SK-N-SH treated with all-trans-retinoic acid at 6 μM for 48 hours (cell line): ENCODE measurements at regions not wholly inside any gene's neighbourhood (a gene's known extent, or its start where the extent isn't known, plus 50 kb on each side); places are given as distances from the start of the nearest gene placed in this dataset.

Experiments used
- ARNTL ChIP-seq: fragments of 450-650 bp; formaldehyde crosslinking; IDR thresholded peaks from 2 replicates; pipeline ENCODE4 v1.5.0; 2020; ENCODE audit warnings: low read depth, mild to moderate bottlenecking, moderate library complexity, borderline replicate concordance
- BACH2 ChIP-seq: fragments of 250-450 bp; sonication (Bioruptor Pico); IDR thresholded peaks from 2 replicates; pipeline ENCODE4 v1.9.0; 2021; ENCODE audit warnings: mild to moderate bottlenecking, borderline replicate concordance
- CSDC2 ChIP-seq: fragments of 250-450 bp; sonication (Bioruptor Pico); IDR thresholded peaks from 2 replicates; pipeline ENCODE4 v1.5.0; 2020; ENCODE audit warnings: mild to moderate bottlenecking, moderate library complexity
- ESRRG ChIP-seq: fragments of 250-450 bp; sonication (Bioruptor Pico); IDR thresholded peaks from 2 replicates; pipeline ENCODE4 v1.6.1; 2021; ENCODE audit warnings: mild to moderate bottlenecking
- OSR1 ChIP-seq: fragments of 250-450 bp; sonication (Bioruptor Pico); IDR thresholded peaks from 2 replicates; pipeline ENCODE4 v1.8.0; 2022; ENCODE audit warnings: moderate library complexity, mild to moderate bottlenecking, inconsistent platforms
- TOX ChIP-seq: fragments of 250-450 bp; sonication (Bioruptor Pico); IDR thresholded peaks from 2 replicates; pipeline ENCODE4 v1.8.0; 2021; ENCODE audit warnings: mild to moderate bottlenecking, moderate library complexity, borderline replicate concordance
- ZFP30 ChIP-seq: fragments of 450-650 bp; formaldehyde crosslinking; IDR thresholded peaks from 2 replicates; pipeline ENCODE4 v1.5.0; 2022; ENCODE audit warnings: mild to moderate bottlenecking, moderate library complexity
- ZNF565 ChIP-seq: fragments of 450-650 bp; formaldehyde crosslinking; conservative IDR thresholded peaks from 2 replicates; pipeline ENCODE4 v1.5.0; 2020; ENCODE audit warnings: low read depth, mild to moderate bottlenecking, moderate library complexity
- TF ChIP-seq, protein P1 (sequence below): fragments of 250-450 bp; sonication (Bioruptor Pico); IDR thresholded peaks from 2 replicates; pipeline ENCODE4 v1.5.1; 2020; ENCODE audit warnings: low read depth, mild to moderate bottlenecking, moderate library complexity
- TF ChIP-seq, protein P2 (sequence below): fragments of 250-450 bp; sonication (Bioruptor Pico); IDR thresholded peaks from 2 replicates; pipeline ENCODE4 v1.8.0; 2020; ENCODE audit warnings: mild to moderate bottlenecking, moderate library complexity, borderline replicate concordance

DNA sequence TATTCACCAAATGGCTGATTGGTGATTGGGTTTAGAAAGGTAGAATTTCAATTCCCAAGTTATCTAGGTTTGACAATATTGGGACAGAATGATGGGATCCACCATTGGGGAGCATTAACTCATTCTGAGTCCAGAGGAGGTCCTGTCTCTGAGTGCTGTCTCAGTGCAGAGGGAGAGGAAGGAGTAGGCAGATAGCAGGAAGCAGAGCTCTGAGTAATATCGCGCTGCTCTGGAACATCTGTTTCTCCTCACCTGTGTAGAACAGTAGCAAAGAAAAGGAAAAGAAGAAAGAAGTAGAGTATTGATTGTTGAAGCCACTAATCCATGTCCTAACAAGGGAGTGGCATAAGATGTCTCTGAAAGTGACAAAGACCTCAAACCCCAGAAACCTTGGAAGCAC lies 1657.8 kb downstream of the MRPL39 start:
- no peak for TF ChIP-seq ESRRG (CRISPR knock-in tag)
- no peak for TF ChIP-seq TOX (CRISPR knock-in tag)
- TF ChIP-seq, protein P1, sequence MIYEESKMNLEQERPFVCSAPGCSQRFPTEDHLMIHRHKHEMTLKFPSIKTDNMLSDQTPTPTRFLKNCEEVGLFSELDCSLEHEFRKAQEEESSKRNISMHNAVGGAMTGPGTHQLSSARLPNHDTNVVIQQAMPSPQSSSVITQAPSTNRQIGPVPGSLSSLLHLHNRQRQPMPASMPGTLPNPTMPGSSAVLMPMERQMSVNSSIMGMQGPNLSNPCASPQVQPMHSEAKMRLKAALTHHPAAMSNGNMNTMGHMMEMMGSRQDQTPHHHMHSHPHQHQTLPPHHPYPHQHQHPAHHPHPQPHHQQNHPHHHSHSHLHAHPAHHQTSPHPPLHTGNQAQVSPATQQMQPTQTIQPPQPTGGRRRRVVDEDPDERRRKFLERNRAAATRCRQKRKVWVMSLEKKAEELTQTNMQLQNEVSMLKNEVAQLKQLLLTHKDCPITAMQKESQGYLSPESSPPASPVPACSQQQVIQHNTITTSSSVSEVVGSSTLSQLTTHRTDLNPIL (CRISPR knock-in tag): no peak
- no peak for TF ChIP-seq ZFP30 (CRISPR knock-in tag)
- TF ChIP-seq, protein P2, sequence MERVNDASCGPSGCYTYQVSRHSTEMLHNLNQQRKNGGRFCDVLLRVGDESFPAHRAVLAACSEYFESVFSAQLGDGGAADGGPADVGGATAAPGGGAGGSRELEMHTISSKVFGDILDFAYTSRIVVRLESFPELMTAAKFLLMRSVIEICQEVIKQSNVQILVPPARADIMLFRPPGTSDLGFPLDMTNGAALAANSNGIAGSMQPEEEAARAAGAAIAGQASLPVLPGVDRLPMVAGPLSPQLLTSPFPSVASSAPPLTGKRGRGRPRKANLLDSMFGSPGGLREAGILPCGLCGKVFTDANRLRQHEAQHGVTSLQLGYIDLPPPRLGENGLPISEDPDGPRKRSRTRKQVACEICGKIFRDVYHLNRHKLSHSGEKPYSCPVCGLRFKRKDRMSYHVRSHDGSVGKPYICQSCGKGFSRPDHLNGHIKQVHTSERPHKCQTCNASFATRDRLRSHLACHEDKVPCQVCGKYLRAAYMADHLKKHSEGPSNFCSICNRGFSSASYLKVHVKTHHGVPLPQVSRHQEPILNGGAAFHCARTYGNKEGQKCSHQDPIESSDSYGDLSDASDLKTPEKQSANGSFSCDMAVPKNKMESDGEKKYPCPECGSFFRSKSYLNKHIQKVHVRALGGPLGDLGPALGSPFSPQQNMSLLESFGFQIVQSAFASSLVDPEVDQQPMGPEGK: no peak
- TF ChIP-seq ARNTL: no peak
- no peak for TF ChIP-seq OSR1 (CRISPR knock-in tag)
- no peak for TF ChIP-seq ZNF565 (CRISPR knock-in tag)
- TF ChIP-seq CSDC2 (CRISPR knock-in tag): no peak
- no peak for TF ChIP-seq BACH2 (CRISPR knock-in tag)
